IgD-negative memory B cell (primary cell): ENCODE measurements at regions not wholly inside any gene's neighbourhood (a gene's known extent, or its start where the extent isn't known, plus 50 kb on each side); places are given as distances from the start of the nearest gene placed in this dataset.
"Not testable (repeated sequence)": the region's sequence is repeated elsewhere in the genome, so short reads cannot be mapped to it uniquely, and the experiment has no call there.

Experiments
- H3K27ac Mint-ChIP-seq, 3 donors: one replicate each; pipeline ENCODE4 v1.8.0; 2020 to 2022; ENCODE audit warnings: mild to moderate bottlenecking in 3 of 3, mixed read lengths in 3 of 3, moderate library complexity in 1 of 3
- H3K27me3 Mint-ChIP-seq: one replicate; pipeline ENCODE4 v1.8.0; 2021; ENCODE audit warnings: mixed read lengths
- H3K36me3 Mint-ChIP-seq: one replicate; pipeline ENCODE4 v1.8.0; 2020; ENCODE audit warnings: mild to moderate bottlenecking, mixed read lengths
- H3K4me1 Mint-ChIP-seq, 3 donors: one replicate each; pipeline ENCODE4 v1.8.0; 2020 to 2022; ENCODE audit warnings: mixed read lengths in 3 of 3, mild to moderate bottlenecking in 1 of 3
- H3K4me3 Mint-ChIP-seq, 4 donors: one replicate each; pipeline ENCODE4 v1.8.0; 2020 to 2022; ENCODE audit warnings: mild to moderate bottlenecking in 4 of 4, mixed read lengths in 4 of 4, moderate library complexity in 3 of 4
- H3K9me3 Mint-ChIP-seq, 3 donors: one replicate each; pipeline ENCODE4 v1.8.0; 2020 to 2021; ENCODE audit warnings: mixed read lengths in 3 of 3, mild to moderate bottlenecking in 1 of 3

DNA sequence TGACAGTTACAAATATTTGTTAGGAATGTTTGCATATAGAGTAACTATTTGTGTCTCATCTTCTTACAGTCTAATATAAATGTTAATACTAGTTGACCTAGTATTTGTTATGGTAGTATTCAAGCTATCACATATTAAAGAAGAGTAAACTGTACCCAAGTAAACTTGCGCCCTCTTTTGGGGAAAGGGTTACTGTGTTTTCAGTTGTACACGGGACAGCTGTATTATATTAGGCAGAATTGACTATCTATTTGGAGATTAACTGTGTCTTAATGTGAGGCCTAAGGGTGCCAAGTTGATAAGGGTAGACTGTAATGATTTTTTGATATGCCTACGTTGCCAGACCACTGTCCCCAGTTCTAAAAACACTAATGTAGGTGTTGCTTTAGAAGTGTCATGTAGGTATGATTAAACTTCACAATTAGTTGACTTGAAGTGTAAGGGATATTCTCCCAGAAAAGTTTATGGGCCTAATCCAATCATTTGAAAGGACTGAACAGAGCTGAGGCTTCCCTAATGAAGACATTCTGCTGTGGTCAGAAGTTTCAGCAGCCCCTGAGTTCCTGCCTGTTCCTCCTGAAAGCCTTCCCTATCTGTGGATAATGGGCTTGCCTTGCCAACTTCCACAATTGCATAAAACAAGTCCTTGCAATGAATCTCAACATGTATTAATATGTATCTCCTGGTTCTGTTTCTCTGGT is 172.8 kb upstream of the CXCL13 start:
- H3K27ac Mint-ChIP-seq = no peak overlapping the region
- H3K4me1 Mint-ChIP-seq = peaks cover 4 to 8% (median 6%) of the 10 kb centered on the region in 3 donors
- no peak overlapping the region for H3K4me3 Mint-ChIP-seq
- no peaks in the 10 kb centered on the region for H3K36me3 Mint-ChIP-seq
- no peaks in the 10 kb centered on the region for H3K9me3 Mint-ChIP-seq
- no peaks in the 10 kb centered on the region for H3K27me3 Mint-ChIP-seq

DNA sequence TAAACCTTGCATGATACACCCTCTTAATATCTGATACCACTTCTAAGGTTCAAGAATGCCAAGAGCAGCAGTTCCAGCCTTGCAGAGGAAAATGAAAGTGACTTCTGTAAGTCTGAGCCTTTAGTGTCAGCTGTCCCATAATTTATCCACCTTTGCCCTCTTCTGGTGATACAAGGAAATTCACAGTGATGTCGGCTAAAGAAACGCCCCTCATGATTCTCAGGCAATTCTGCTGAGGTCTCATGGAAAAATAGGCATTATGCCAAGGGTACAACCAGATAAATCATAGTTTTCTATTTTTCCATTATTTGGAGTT is 172.2 kb upstream of the CXCL13 start:
- Mint-ChIP-seq H3K4me1 (peaks cover 4 to 8% (median 6%) of the 10 kb centered on the region in 3 donors), H3K27ac (no peak overlapping the region), H3K4me3 (no peak overlapping the region), H3K27me3 (no peaks in the 10 kb centered on the region), H3K36me3 (no peaks in the 10 kb centered on the region), H3K9me3 (no peaks in the 10 kb centered on the region)

DNA sequence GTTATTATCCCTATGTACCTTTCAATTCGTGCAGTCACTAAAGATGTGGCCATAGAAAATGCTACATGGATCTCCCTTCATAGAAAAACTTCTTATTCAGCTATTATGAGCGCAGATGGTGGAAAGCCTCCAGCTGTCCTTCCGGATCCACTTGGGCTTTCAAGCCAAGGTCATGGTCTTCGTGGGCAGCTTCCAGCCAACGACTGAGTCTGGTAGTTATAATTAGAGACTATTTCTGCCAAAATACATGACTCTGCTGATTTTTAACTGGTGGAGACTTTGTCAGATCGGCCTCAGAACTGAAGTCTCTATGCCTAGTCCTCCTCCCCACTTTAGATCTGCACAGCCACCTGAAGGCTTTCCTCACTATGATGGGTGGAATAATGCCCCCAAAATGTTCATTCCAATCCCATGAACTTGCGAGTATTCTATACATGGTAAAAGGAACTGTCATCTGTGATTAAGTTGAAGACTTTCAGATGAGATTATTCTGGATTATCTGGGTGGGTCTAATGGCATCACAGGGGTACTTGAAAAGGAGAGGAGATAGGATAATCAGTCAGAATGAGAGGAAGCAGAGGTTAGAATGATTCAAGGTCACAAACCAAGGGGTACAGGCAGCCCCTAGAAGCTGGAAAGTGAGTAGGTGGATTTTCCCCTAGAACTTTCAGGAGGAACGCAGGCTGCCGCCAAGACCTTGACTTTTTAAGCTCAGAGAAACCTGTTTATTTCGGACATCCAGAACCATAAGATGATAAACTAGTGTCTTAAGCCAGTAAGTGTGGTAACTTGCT is 171.1 kb upstream of the CXCL13 start:
- no peak overlapping the region for H3K4me3 Mint-ChIP-seq
- H3K9me3 Mint-ChIP-seq = no peaks in the 10 kb centered on the region
- H3K36me3 Mint-ChIP-seq = no peaks in the 10 kb centered on the region
- H3K4me1 Mint-ChIP-seq = peaks cover 4 to 8% (median 6%) of the 10 kb centered on the region in 3 donors
- H3K27ac Mint-ChIP-seq = no peak overlapping the region
- H3K27me3 Mint-ChIP-seq = no peaks in the 10 kb centered on the region

DNA sequence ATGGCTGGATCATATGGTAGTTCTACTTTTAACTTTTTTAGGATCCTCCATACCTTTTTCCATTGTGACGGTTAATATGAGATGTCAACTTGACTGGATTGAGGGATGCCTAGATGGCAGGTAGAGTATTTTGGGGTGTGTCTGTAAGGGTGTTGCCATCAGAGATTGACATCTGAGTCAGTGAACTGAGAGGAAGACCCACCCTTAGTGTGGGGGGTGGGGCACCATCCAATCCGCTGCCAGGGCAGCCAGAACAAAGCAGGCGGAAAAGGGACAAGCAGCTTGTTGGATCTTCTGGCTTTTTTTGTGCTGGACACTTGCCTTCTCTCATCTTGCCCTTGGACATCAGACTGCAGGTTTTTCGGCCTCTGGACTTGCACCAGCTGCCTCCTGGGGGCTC is 168.5 kb upstream of the CXCL13 start:
- peaks cover 4 to 8% (median 6%) of the 10 kb centered on the region in 3 donors for H3K4me1 Mint-ChIP-seq
- H3K9me3 Mint-ChIP-seq = no peaks in the 10 kb centered on the region

DNA sequence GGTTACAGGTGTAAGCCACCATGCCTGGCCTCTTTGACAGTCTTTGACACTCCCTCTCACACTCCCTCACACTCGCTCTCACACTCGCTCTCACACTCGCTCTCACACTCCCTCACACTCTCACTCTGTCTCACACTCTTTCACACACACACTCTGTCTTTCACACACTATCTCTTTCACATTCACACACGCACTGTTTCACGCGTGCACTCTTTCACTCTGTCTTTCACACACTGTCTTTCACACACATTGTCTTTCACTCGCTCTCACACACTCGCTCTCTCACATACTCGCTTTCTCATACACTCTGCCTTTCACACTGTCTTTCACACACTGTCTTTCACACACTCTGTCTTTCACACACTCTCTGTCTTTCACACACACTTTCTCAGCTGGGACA is 167.1 kb upstream of the CXCL13 start:
- H3K4me3 Mint-ChIP-seq = no peak overlapping the region
- no peak overlapping the region for H3K27ac Mint-ChIP-seq
- H3K27me3 Mint-ChIP-seq = no peaks in the 10 kb centered on the region
- H3K4me1 Mint-ChIP-seq = peaks cover 0 to under 1% (median 0%) of the 10 kb centered on the region in 3 donors
- no peaks in the 10 kb centered on the region for H3K9me3 Mint-ChIP-seq
- no peaks in the 10 kb centered on the region for H3K36me3 Mint-ChIP-seq

More for the DNA sequence above, 168.5 kb upstream of the CXCL13 start:
- Mint-ChIP-seq H3K27ac (no peak overlapping the region), H3K36me3 (no peaks in the 10 kb centered on the region), H3K27me3 (no peaks in the 10 kb centered on the region), H3K4me3 (no peak overlapping the region)

DNA sequence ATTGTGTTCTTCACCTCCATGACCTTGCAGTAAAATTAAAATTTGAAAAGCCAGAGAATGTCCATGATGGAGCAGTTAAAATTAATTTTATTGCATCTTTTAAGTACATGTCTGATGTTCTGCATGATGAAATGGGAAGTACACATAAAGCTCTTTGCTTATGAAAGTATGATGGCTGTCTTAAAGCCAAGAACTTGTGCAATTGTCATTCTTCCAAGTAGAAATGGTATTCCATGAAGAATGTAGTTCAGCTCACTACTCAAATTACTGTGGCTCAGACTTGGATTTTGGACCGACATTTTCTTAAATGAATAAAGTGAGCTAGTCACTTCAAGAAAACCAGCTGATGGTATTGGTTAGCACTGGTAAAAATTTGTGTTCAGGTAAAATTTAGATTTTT is 161.7 kb upstream of the CXCL13 start:
- Mint-ChIP-seq H3K9me3 (no peaks in the 10 kb centered on the region), H3K27me3 (peaks cover 2% of the 10 kb centered on the region), H3K36me3 (no peaks in the 10 kb centered on the region), H3K27ac (no peak overlapping the region), H3K4me3 (no peak overlapping the region), H3K4me1 (no peaks in the 10 kb centered on the region)

DNA sequence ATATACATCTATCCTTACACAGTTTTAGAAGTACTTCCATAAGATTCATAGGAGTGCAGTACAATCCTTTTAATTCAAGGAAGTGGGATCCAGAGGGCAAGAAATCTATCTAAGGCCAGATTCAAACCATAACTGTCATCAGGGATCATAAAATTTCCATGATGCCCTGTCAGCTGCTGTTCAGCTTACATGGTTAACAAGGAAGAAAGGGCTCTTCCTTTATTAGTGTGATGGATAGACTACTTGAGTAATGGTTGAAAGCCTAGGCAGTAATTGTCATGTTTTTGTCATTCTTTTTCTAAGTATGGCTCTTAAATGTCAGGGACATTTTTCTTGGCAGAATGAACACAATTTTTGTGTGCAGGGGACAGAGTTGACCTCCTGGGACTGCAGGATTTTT is 159.8 kb upstream of the CXCL13 start:
- H3K4me3 Mint-ChIP-seq = no peak overlapping the region
- no peaks in the 10 kb centered on the region for H3K36me3 Mint-ChIP-seq
- H3K27me3 Mint-ChIP-seq = peaks cover 2% of the 10 kb centered on the region
- H3K4me1 Mint-ChIP-seq = no peaks in the 10 kb centered on the region
- H3K9me3 Mint-ChIP-seq = no peaks in the 10 kb centered on the region
- H3K27ac Mint-ChIP-seq = no peak overlapping the region

DNA sequence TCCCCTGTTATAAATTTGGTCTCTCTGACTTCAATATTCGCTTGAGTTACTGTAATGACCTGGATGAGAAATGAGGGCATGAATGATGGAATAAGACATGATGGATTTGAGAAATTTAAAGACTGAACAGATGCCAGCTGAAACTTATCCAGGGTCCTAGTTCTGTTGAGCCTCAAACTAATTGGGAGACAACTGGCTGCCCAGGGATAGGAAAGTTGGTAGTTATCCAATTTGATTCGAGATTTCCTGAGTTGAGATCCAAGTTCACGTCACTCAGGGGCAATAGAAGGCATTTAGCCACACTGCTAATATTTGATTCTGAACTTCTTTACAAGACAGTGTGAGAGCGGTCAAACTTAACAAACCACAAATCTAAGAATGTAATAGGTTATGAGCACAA is 159.0 kb upstream of the CXCL13 start:
- Mint-ChIP-seq H3K4me3 (no peak overlapping the region), H3K4me1 (no peaks in the 10 kb centered on the region), H3K9me3 (no peaks in the 10 kb centered on the region), H3K27ac (no peak overlapping the region), H3K27me3 (peaks cover 2% of the 10 kb centered on the region), H3K36me3 (no peaks in the 10 kb centered on the region)

DNA sequence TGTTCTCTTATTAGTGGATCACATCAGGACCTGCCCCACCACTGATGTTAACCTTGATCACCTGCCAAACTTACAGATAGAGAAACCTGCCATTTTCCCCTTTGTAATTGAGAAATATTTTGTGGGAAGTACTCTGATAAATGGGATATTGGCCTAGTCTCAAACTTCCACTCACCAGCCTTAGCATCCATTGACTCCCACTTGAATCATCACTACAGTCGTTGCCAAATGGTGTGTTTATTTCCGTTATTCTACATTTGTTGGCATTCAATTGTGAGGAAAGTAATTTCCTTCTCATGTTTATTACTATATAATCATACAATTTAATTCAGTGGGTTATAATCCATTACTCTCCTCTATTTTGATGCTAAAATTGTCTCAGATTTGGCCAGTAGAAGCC is 156.4 kb upstream of the CXCL13 start:
- H3K27ac Mint-ChIP-seq = no peak overlapping the region
- H3K4me3 Mint-ChIP-seq = no peak overlapping the region
- peaks cover 3% of the 10 kb centered on the region for H3K36me3 Mint-ChIP-seq
- H3K9me3 Mint-ChIP-seq = no peaks in the 10 kb centered on the region
- H3K27me3 Mint-ChIP-seq = peaks cover 4% of the 10 kb centered on the region
- H3K4me1 Mint-ChIP-seq = no peaks in the 10 kb centered on the region

DNA sequence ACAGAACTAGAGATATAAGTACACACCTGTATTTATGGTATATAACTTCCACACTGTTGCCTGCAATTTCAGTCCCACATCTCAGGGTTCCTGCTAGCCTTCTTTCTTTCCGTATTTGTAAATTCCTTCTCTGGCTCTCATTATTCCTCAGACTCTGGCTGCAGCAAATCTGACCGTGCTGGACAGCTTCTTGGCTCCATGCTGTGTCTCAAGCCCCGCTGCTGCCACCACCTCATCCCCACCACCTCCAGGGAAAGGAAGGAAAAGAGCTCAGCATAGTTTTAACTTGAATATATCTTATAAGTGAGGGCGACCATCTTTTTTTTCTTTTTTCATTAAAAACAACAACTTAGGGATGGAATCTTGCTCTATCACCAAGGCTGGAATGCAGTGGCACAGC is 155.6 kb upstream of the CXCL13 start:
- Mint-ChIP-seq H3K9me3 (no peaks in the 10 kb centered on the region), H3K36me3 (peaks cover 3% of the 10 kb centered on the region), H3K27me3 (peaks cover 4% of the 10 kb centered on the region), H3K4me1 (no peaks in the 10 kb centered on the region), H3K4me3 (no peak overlapping the region), H3K27ac (no peak overlapping the region)

DNA sequence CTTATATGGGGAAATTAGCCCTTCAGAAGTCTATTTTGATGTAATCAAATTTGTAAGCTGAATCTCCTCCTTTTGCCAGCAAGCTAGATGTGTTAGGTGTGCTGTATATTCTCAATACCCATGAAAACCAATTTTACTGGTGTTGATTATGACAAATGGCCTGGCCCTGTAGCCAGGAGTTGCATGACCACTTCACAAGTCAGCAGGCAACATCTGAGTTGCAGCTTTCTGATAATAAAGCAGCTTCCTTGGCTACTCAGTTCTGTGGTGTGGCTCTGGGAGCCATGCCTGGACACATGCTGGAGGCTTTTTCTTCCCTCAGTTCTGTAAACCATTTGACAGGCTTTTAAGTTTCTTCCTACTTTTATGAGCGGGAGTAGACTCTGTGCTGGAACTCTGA is 154.1 kb upstream of the CXCL13 start:
- H3K36me3 Mint-ChIP-seq = peaks cover 3% of the 10 kb centered on the region
- no peaks in the 10 kb centered on the region for H3K4me1 Mint-ChIP-seq
- H3K27ac Mint-ChIP-seq = no peak overlapping the region
- no peaks in the 10 kb centered on the region for H3K9me3 Mint-ChIP-seq
- H3K27me3 Mint-ChIP-seq = peaks cover 2% of the 10 kb centered on the region
- H3K4me3 Mint-ChIP-seq = no peak overlapping the region

DNA sequence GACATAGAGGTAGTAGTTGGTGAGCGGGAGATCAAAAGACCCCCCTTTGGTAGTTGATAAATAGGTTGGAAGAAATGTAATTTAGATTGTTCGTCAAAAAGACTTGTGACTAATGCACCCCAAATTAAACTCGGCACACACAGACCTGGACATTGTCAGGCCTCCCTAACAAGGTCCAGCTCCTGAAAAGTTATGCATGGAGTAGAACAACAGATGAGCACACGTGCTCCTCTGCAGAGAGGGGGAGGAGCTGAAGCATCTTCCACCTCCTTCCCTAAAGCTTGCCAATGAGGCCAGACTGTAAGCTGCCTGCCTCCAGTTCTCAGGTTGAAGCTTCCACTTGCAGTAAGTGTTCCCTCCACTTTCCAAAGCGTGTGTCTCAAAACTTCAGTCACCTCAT is 153.5 kb upstream of the CXCL13 start:
- not testable (repeated sequence) for H3K27me3 Mint-ChIP-seq, H3K27ac Mint-ChIP-seq, H3K9me3 Mint-ChIP-seq, H3K36me3 Mint-ChIP-seq, H3K4me3 Mint-ChIP-seq, H3K4me1 Mint-ChIP-seq

DNA sequence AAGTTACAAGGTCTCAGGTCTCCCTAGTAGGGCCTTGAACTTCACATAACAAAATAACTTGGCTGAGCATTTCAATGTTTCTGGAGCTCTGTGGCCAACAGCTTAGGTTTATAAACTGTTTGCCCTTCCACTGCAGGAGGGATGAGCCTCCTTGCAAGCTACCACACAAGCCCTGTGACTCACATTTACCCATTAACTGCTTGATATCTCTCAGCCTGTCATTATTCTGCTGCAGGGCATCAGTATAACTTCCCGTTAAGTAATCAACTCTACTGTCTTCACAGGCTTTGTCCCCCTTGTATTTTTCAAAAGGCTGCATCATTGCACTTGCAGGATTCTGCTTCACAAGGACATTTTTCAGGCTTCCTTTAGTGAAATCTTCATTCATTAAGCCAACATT is 151.7 kb upstream of the CXCL13 start:
- H3K27ac Mint-ChIP-seq = no peak overlapping the region

DNA sequence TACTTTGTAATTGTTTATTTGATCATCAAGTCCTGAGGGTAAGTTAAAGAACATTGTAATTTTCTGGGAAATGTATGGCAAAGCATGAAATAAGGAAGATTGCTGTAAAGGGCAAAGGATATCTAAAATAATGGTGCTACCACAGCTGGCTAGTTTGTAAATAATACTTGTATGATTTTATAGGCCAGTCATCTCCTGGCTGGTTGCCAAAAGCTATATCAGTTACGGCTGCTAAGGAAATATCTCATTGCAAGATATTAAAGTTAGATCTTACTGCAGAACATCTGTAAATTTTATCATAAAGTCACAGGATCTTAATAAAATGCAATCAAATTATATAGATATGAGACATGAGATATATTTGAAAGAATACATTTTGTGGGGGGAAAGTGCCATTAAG is 150.8 kb upstream of the CXCL13 start:
- H3K27ac Mint-ChIP-seq = no peak overlapping the region
- peaks cover 3% of the 10 kb centered on the region for H3K36me3 Mint-ChIP-seq
- peaks cover 0 to 4% (median 0%) of the 10 kb centered on the region in 3 donors for H3K9me3 Mint-ChIP-seq
- no peaks in the 10 kb centered on the region for H3K4me1 Mint-ChIP-seq
- no peak overlapping the region for H3K4me3 Mint-ChIP-seq
- peaks cover 2% of the 10 kb centered on the region for H3K27me3 Mint-ChIP-seq

More for the DNA sequence above, 151.7 kb upstream of the CXCL13 start:
- Mint-ChIP-seq H3K4me3 (no peak overlapping the region), H3K27me3 (peaks cover 2% of the 10 kb centered on the region), H3K36me3 (peaks cover 3% of the 10 kb centered on the region), H3K9me3 (no peaks in the 10 kb centered on the region), H3K4me1 (no peaks in the 10 kb centered on the region)

DNA sequence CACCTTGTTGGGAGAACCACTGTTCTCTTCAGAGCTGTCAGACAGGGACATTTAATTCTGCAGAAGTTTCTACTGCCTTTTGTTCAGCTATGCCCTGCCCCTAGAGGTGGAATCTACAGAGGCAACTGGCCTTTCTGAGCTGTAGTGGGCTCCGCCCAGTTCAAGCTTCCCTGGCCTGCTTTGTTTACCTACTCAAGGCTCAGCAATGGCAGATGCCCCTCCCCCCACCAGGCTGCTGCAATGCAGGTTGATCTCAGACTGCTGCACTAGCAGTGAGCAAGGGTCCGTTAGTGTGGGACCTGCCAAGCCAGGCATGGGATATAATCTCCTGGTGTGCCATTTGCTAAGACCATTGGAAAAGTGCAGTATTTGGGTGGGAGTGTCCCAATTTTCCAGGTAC is 141.5 kb upstream of the CXCL13 start:
- H3K4me1 Mint-ChIP-seq, H3K4me3 Mint-ChIP-seq, H3K36me3 Mint-ChIP-seq, H3K27ac Mint-ChIP-seq, H3K27me3 Mint-ChIP-seq: not testable (repeated sequence)
- H3K9me3 Mint-ChIP-seq = peaks cover 4 to 16% (median 10%) of the 10 kb centered on the region in 3 donors

DNA sequence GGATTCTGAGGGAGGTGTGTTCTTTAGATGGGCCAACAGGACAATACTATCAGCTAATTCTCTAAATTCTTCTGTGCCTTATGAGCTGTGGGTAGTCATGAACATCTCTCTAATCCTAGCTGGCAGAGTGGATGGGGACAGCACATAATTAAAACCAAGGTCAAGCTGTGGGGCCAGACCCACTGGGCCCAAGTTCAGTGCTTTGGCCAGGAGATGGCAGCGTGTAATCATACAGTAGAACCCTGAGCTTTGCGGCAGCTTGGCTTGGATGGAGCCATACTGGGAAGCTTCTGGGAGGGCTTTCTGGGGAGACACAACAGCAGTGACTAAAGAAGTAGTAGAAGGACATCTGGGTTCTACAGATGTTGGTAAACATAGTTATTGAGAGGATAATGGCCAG is 140.3 kb upstream of the CXCL13 start:
- Mint-ChIP-seq H3K4me1 (peaks cover 0 to 4% (median 0%) of the 10 kb centered on the region in 3 donors), H3K9me3 (peaks cover 2 to 13% (median 4%) of the 10 kb centered on the region in 3 donors), H3K27me3 (peaks cover 5% of the 10 kb centered on the region), H3K4me3 (peak overlapping the region in 1 of 4 donors; percentile 13), H3K27ac (peak overlapping the region in 1 of 3 donors; percentile 24), H3K36me3 (peaks cover 3% of the 10 kb centered on the region)
